ENCODE measurements at regions not wholly inside any gene's neighbourhood (a gene's known extent, or its start where the extent isn't known, plus 50 kb on each side); places are given as distances from the start of the nearest gene placed in this dataset.

GRCh38 chr4:130403221-130403620, 1307.3 kb downstream of the C4orf33 start:
- H3K27me3 ChIP-seq (ENCODE audit: control insufficient read depth, insufficient read depth, low read length): no peaks in the 10 kb centered on the region
- H3K4me1 ChIP-seq (ENCODE audit: control insufficient read depth, insufficient read depth, low read length): no peaks in the 10 kb centered on the region
- no peak overlapping the region for H3K9ac ChIP-seq (ENCODE audit: low read depth, low read length)
- no peak overlapping the region for H3K4me3 ChIP-seq (ENCODE audit: low read depth, low read length)
- no peaks in the 10 kb centered on the region for H3K9me3 ChIP-seq (ENCODE audit: control insufficient read depth, insufficient read depth, low read length)
- H3K36me3 ChIP-seq (ENCODE audit: control insufficient read depth, insufficient read depth, low read length): no peaks in the 10 kb centered on the region

DNA sequence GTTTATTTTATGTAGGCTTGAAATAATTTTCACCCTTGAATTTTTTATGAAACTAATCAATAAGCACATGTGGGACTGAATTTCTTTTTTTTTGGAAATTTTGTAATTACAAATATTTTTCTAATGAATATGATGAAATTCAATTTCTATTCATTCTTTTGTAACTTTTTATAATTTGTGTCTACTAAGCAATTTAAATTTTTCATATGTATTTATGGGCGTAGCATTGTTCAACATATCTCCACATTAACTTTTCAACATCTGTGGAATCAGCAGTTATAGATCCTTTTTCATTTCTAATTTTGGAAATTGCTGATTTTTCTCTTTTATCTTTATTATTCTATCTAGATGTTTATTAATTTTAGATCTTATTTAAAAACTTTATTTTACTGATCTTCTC, 1320.3 kb downstream of the C4orf33 start:
- H3K36me3 ChIP-seq (ENCODE audit: control insufficient read depth, insufficient read depth, low read length): no peaks in the 10 kb centered on the region
- no peaks in the 10 kb centered on the region for H3K9me3 ChIP-seq (ENCODE audit: control insufficient read depth, insufficient read depth, low read length)
- H3K4me3 ChIP-seq (ENCODE audit: low read depth, low read length): no peak overlapping the region
- H3K4me1 ChIP-seq (ENCODE audit: control insufficient read depth, insufficient read depth, low read length): no peaks in the 10 kb centered on the region
- H3K27me3 ChIP-seq (ENCODE audit: control insufficient read depth, insufficient read depth, low read length): no peaks in the 10 kb centered on the region
- no peak overlapping the region for H3K9ac ChIP-seq (ENCODE audit: low read depth, low read length)

DNA sequence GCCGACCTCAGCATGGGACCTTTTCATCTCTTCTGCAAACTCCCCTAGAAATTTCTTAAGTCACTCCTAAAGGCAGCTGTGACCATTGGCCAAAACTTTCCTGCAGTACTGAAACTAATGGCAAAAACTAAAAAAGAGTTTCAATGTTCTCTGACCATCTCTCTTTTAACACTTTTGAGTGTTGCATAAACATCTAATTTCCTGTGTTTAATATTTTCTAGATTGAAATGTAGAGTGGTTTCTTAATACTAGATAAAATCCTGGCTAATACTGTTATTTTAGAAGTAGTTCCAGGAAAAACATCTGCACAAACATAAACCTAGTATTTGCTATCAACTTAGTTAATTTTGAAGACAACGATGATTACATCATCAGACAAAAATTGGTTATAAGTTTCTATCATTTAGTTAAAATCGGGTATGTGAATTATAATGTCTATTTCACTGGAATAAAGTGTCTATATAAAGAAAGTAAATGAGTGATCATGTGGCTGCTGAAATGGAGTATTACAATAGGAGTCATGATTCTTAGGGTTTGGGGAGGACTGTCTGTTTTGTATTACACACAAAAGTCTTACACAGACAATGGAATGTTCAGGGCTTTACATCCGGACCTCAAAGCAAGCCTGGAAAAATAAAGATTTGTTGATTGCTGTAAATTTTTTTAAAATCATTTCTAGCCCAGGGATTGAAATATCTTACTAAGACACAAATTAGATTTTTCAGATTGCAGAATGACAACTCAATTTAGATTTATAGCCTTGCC, 1323.4 kb downstream of the C4orf33 start:
- no peaks in the 10 kb centered on the region for H3K36me3 ChIP-seq (ENCODE audit: control insufficient read depth, insufficient read depth, low read length)
- H3K9ac ChIP-seq (ENCODE audit: low read depth, low read length): no peak overlapping the region
- H3K9me3 ChIP-seq (ENCODE audit: control insufficient read depth, insufficient read depth, low read length): no peaks in the 10 kb centered on the region
- no peaks in the 10 kb centered on the region for H3K4me1 ChIP-seq (ENCODE audit: control insufficient read depth, insufficient read depth, low read length)
- no peak overlapping the region for H3K4me3 ChIP-seq (ENCODE audit: low read depth, low read length)
- H3K27me3 ChIP-seq (ENCODE audit: control insufficient read depth, insufficient read depth, low read length): no peaks in the 10 kb centered on the region

DNA sequence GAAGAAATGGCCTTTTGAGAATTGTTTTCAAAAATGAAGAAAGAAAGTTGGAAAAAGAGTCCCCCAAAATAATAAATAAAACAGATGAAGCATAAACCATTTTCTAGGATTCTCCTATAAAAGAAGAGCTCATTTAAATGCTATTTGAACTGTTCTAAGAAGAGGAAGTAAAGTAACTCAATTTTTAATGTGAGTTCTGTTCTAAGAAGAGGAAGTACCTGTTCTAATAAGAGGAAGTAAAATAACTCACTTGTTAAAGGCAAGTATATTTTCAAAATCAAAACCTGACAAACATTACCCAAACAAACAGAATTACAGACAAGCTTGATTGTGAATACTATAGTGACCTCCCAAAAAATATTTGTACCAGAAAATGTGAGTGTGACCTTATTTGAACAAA, 1326.3 kb downstream of the C4orf33 start:
- no peaks in the 10 kb centered on the region for H3K9me3 ChIP-seq (ENCODE audit: control insufficient read depth, insufficient read depth, low read length)
- H3K27me3 ChIP-seq (ENCODE audit: control insufficient read depth, insufficient read depth, low read length): no peaks in the 10 kb centered on the region
- no peaks in the 10 kb centered on the region for H3K4me1 ChIP-seq (ENCODE audit: control insufficient read depth, insufficient read depth, low read length)
- H3K9ac ChIP-seq (ENCODE audit: low read depth, low read length): no peak overlapping the region
- H3K36me3 ChIP-seq (ENCODE audit: control insufficient read depth, insufficient read depth, low read length): no peaks in the 10 kb centered on the region
- no peak overlapping the region for H3K4me3 ChIP-seq (ENCODE audit: low read depth, low read length)

DNA sequence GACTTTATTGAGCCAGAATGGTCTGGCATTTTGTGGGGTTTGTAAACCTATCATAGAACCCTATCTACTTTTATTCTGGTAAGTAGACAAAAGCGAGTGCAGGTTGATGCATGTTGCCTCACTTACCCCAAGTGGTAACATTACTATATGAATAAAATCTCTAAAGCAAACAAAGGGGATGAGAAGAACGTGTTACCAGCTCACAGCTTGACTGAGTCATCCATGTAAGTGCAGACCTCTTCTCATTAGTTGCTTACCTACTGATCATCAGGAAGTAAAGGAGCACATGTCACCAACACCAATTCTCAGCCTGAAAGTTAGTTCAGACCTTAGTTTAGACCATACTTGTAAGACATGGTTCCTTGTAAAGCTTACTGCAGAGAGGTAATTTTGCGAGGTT, 1328.3 kb downstream of the C4orf33 start:
- no peak overlapping the region for H3K9ac ChIP-seq (ENCODE audit: low read depth, low read length)
- H3K27me3 ChIP-seq (ENCODE audit: control insufficient read depth, insufficient read depth, low read length): no peaks in the 10 kb centered on the region
- no peak overlapping the region for H3K4me3 ChIP-seq (ENCODE audit: low read depth, low read length)
- H3K4me1 ChIP-seq (ENCODE audit: control insufficient read depth, insufficient read depth, low read length): no peaks in the 10 kb centered on the region
- no peaks in the 10 kb centered on the region for H3K36me3 ChIP-seq (ENCODE audit: control insufficient read depth, insufficient read depth, low read length)
- H3K9me3 ChIP-seq (ENCODE audit: control insufficient read depth, insufficient read depth, low read length): no peaks in the 10 kb centered on the region

- Histone ChIP-seq H3K36me3 (ENCODE audit: control insufficient read depth, insufficient read depth, low read length) (no peaks in the 10 kb centered on the region), H3K4me1 (ENCODE audit: control insufficient read depth, insufficient read depth, low read length) (no peaks in the 10 kb centered on the region), H3K9me3 (ENCODE audit: control insufficient read depth, insufficient read depth, low read length) (no peaks in the 10 kb centered on the region), H3K27me3 (ENCODE audit: control insufficient read depth, insufficient read depth, low read length) (no peaks in the 10 kb centered on the region), H3K9ac (ENCODE audit: low read depth, low read length) (no peak overlapping the region), H3K4me3 (ENCODE audit: low read depth, low read length) (no peak overlapping the region)
These were observed 1336.3 kb downstream of the C4orf33 start for GRCh38 chr4:130432289-130432688.

DNA sequence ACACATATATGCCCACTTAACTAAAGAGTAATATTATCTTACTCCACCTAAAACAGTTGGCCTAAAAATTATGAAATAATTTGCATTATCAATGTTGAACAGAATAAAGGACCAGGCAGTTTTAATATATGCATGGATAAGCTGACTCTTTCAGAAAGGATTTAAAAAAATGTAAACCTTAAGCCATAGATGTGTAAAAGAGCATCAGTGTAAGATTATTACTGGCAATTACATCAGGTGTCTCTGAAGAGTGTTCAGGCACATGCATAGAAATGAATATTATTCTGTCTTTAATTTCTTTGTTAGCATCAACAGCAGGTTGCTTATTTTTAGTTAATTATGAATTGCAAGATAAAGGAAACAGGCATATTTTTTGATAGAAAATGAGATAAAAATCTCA, 1353.8 kb downstream of the C4orf33 start:
- Histone ChIP-seq H3K4me1 (ENCODE audit: control insufficient read depth, insufficient read depth, low read length) (no peaks in the 10 kb centered on the region), H3K4me3 (ENCODE audit: low read depth, low read length) (no peak overlapping the region)

DNA sequence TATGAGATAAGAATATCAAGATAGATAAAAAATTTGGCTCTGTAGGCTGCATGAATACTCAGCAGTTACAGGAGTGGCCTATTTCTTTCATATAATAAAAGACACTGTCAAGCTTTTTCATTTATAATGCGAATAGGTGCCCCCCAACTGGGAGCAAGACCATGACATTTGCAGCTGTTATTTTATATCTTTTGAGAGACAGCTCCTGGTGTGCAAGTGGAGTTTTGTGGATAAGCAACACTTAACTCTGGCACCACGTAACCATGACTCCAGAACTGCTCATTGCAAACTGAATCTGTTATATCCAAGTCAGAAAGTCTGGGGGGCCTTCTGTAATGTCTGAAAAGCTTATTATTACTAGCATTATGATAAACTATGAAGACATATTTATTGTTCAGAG, 1372.4 kb downstream of the C4orf33 start:
- Histone ChIP-seq H3K4me3 (ENCODE audit: low read depth, low read length) (no peak overlapping the region), H3K27me3 (ENCODE audit: control insufficient read depth, insufficient read depth, low read length) (no peaks in the 10 kb centered on the region), H3K4me1 (ENCODE audit: control insufficient read depth, insufficient read depth, low read length) (no peaks in the 10 kb centered on the region)

More for the DNA sequence above, 1353.8 kb downstream of the C4orf33 start:
- H3K9me3 ChIP-seq (ENCODE audit: control insufficient read depth, insufficient read depth, low read length): no peaks in the 10 kb centered on the region
- H3K9ac ChIP-seq (ENCODE audit: low read depth, low read length): no peak overlapping the region
- no peaks in the 10 kb centered on the region for H3K27me3 ChIP-seq (ENCODE audit: control insufficient read depth, insufficient read depth, low read length)
- no peaks in the 10 kb centered on the region for H3K36me3 ChIP-seq (ENCODE audit: control insufficient read depth, insufficient read depth, low read length)

GRCh38 chr4:130478406-130478805, 1382.5 kb downstream of the C4orf33 start:
- Histone ChIP-seq H3K4me1 (ENCODE audit: control insufficient read depth, insufficient read depth, low read length) (no peaks in the 10 kb centered on the region), H3K4me3 (ENCODE audit: low read depth, low read length) (no peak overlapping the region), H3K9me3 (ENCODE audit: control insufficient read depth, insufficient read depth, low read length) (no peaks in the 10 kb centered on the region), H3K36me3 (ENCODE audit: control insufficient read depth, insufficient read depth, low read length) (no peaks in the 10 kb centered on the region), H3K27me3 (ENCODE audit: control insufficient read depth, insufficient read depth, low read length) (no peaks in the 10 kb centered on the region), H3K9ac (ENCODE audit: low read depth, low read length) (no peak overlapping the region)

More for the DNA sequence above, 1372.4 kb downstream of the C4orf33 start:
- H3K9ac ChIP-seq (ENCODE audit: low read depth, low read length): no peak overlapping the region
- no peaks in the 10 kb centered on the region for H3K36me3 ChIP-seq (ENCODE audit: control insufficient read depth, insufficient read depth, low read length)
- H3K9me3 ChIP-seq (ENCODE audit: control insufficient read depth, insufficient read depth, low read length): no peaks in the 10 kb centered on the region

- no peak overlapping the region for H3K4me3 ChIP-seq (ENCODE audit: low read depth, low read length)
- no peaks in the 10 kb centered on the region for H3K36me3 ChIP-seq (ENCODE audit: control insufficient read depth, insufficient read depth, low read length)
- no peaks in the 10 kb centered on the region for H3K27me3 ChIP-seq (ENCODE audit: control insufficient read depth, insufficient read depth, low read length)
- H3K9ac ChIP-seq (ENCODE audit: low read depth, low read length): no peak overlapping the region
- H3K9me3 ChIP-seq (ENCODE audit: control insufficient read depth, insufficient read depth, low read length): no peaks in the 10 kb centered on the region
- H3K4me1 ChIP-seq (ENCODE audit: control insufficient read depth, insufficient read depth, low read length): no peaks in the 10 kb centered on the region
These were observed 1383.1 kb downstream of the C4orf33 start for GRCh38 chr4:130479020-130479419.

DNA sequence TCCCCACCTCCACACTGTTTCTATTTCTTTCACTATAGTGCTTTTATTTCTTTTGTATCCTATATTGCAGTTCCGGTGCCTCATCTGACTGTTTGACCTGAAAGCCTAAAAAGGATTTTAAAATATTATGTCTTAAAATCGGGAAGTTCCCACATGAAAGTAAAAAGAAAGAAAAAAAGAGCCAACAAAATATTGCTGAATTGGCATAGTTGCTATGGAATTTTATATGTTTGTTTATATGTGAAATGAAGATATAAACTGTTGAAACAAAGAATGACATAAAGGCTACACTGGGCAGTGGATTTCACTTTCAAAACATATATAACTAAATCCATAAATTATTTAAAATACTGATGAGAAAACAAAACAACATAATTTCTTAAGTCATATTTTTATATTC, 1383.7 kb downstream of the C4orf33 start:
- no peaks in the 10 kb centered on the region for H3K4me1 ChIP-seq (ENCODE audit: control insufficient read depth, insufficient read depth, low read length)
- no peaks in the 10 kb centered on the region for H3K9me3 ChIP-seq (ENCODE audit: control insufficient read depth, insufficient read depth, low read length)
- no peak overlapping the region for H3K4me3 ChIP-seq (ENCODE audit: low read depth, low read length)
- no peaks in the 10 kb centered on the region for H3K27me3 ChIP-seq (ENCODE audit: control insufficient read depth, insufficient read depth, low read length)
- no peak overlapping the region for H3K9ac ChIP-seq (ENCODE audit: low read depth, low read length)
- H3K36me3 ChIP-seq (ENCODE audit: control insufficient read depth, insufficient read depth, low read length): no peaks in the 10 kb centered on the region

- H3K4me1 ChIP-seq (ENCODE audit: control insufficient read depth, insufficient read depth, low read length): no peaks in the 10 kb centered on the region
- H3K4me3 ChIP-seq (ENCODE audit: low read depth, low read length): no peak overlapping the region
- no peaks in the 10 kb centered on the region for H3K27me3 ChIP-seq (ENCODE audit: control insufficient read depth, insufficient read depth, low read length)
- H3K9ac ChIP-seq (ENCODE audit: low read depth, low read length): no peak overlapping the region
- no peaks in the 10 kb centered on the region for H3K9me3 ChIP-seq (ENCODE audit: control insufficient read depth, insufficient read depth, low read length)
- no peaks in the 10 kb centered on the region for H3K36me3 ChIP-seq (ENCODE audit: control insufficient read depth, insufficient read depth, low read length)
These were observed 1388.9 kb downstream of the C4orf33 start for GRCh38 chr4:130484826-130485225.

Measured in iPS-15b (cell line).